HepG2 (cell line): ENCODE measurements at regions not wholly inside any gene's neighbourhood (a gene's known extent, or its start where the extent isn't known, plus 50 kb on each side); places are given as distances from the start of the nearest gene placed in this dataset.
"Not testable (repeated sequence)": the region's sequence is repeated elsewhere in the genome, so short reads cannot be mapped to it uniquely, and the experiment has no call there.

Experiments used
- BORCS8-MEF2B ChIP-seq: sonication (generic); formaldehyde crosslinking; IDR thresholded peaks from 2 replicates; pipeline ENCODE4 v1.8.0; 2022; ENCODE audit warnings: mild to moderate bottlenecking, missing genetic modification reagents
- DRAP1 ChIP-seq: IDR thresholded peaks from 2 replicates; pipeline ENCODE4 v1.6.1; 2016; ENCODE audit warnings: missing genetic modification reagents, missing compliant biosample characterization
- E2F1 ChIP-seq: sonication (generic); formaldehyde crosslinking; IDR thresholded peaks from 2 replicates; pipeline ENCODE4 v1.5.0; 2020; ENCODE audit warnings: missing genetic modification reagents
- FOXC1 ChIP-seq: sonication (generic); formaldehyde crosslinking; IDR thresholded peaks from 2 replicates; pipeline ENCODE4 v1.8.0; 2022; ENCODE audit warnings: mild to moderate bottlenecking, missing genetic modification reagents, borderline replicate concordance
- LCORL ChIP-seq, 2 experiments: fragments of 450-650 bp in 1 of 2; sonication (generic) in 1 of 2; formaldehyde crosslinking in 1 of 2; IDR thresholded peaks; 2 replicates each; pipeline versions ENCODE4 v1.5.0 to v1.6.1; 2017 to 2020; ENCODE audit warnings: antibody characterized with exemption in 1 of 2, missing genetic modification reagents in 1 of 2
- MXD3 ChIP-seq: IDR thresholded peaks from 2 replicates; pipeline ENCODE4 v1.6.1; 2016; ENCODE audit warnings: mild to moderate bottlenecking, missing biosample characterization, missing genetic modification reagents
- PRDM10 ChIP-seq: sonication (generic); formaldehyde crosslinking; IDR thresholded peaks from 2 replicates; pipeline ENCODE4 v1.4.0; 2020; ENCODE audit warnings: low read depth, missing genetic modification reagents
- SKI ChIP-seq: fragments of 450-650 bp; IDR thresholded peaks from one replicate; pipeline ENCODE4 v1.6.1; 2018; ENCODE audit warnings: mild to moderate bottlenecking; ENCODE audit not compliant: partially characterized antibody
- SOX13 ChIP-seq, 3 experiments: fragments of 450-650 bp in 1 of 3; sonication (generic) in 1 of 3; formaldehyde crosslinking in 1 of 3; IDR thresholded peaks in 2 of 3; conservative IDR thresholded peaks in 1 of 3; 2 replicates each; pipeline versions ENCODE4 v1.5.0 to v1.6.1; 2016 to 2020; ENCODE audit warnings: antibody characterized with exemption in 1 of 3, mild to moderate bottlenecking in 1 of 3, missing compliant biosample characterization in 1 of 3, missing genetic modification reagents in 1 of 3, moderate library complexity in 1 of 3
- ZNF280B ChIP-seq: sonication (generic); formaldehyde crosslinking; IDR thresholded peaks from 2 replicates; pipeline ENCODE4 v1.5.0; 2020; ENCODE audit warnings: missing genetic modification reagents, mild to moderate bottlenecking, borderline replicate concordance
- ZNF34 ChIP-seq: sonication (generic); formaldehyde crosslinking; IDR thresholded peaks from 2 replicates; pipeline ENCODE4 v1.4.0; 2020; ENCODE audit warnings: mild to moderate bottlenecking, missing genetic modification reagents, borderline replicate concordance
- ZSCAN22 ChIP-seq: sonication (generic); formaldehyde crosslinking; IDR thresholded peaks from 2 replicates; pipeline ENCODE4 v1.4.0; 2020; ENCODE audit warnings: mild to moderate bottlenecking, missing genetic modification reagents
- TF ChIP-seq, protein P1 (sequence below), 2 experiments: sonication (generic) in 1 of 2; formaldehyde crosslinking in 1 of 2; IDR thresholded peaks; 2 replicates each; pipeline versions ENCODE4 v1.4.0 to v1.6.1; 2018 to 2020; ENCODE audit warnings: missing genetic modification reagents in 2 of 2, borderline replicate concordance in 1 of 2, low read depth in 1 of 2, mild to moderate bottlenecking in 1 of 2, missing biosample characterization in 1 of 2
- TF ChIP-seq, protein P2 (sequence below): IDR thresholded peaks from 2 replicates; pipeline ENCODE4 v1.6.1; 2016; ENCODE audit warnings: low read depth, borderline replicate concordance

DNA sequence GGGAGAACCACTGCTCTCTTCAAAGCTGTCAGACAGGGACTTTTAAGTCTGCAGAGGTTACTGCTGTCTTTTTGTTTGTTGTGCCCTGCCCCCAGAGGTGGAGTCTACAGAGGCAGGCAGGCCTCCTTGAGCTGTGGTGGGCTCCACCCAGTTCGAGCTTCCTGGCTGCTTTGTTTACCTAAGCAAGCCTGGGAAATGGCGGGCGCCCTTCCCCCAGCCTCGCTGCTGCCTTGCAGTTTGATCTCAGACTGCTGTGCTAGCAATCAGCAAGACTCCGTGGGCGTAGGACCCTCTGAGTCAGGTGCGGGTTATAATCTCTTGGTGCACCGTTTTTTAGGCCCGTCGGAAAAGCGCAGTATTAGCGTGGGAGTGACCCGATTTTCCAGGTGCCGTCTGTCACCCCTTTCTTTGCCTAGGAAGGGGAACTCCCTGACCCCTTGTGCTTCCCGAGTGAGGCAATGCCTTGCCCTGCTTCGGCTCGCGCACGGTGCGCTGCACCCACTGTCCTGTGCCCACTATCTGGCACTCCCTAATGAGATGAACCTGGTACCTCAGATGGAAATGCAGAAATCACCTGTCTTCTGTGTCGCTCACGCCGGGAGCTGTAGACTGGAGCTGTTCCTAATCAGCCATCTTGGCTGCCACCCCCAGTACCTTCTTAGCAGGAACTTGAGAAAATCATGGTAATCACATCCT lies 56.1 kb upstream of the TNFAIP8 start (continued):
- TF ChIP-seq DRAP1 = peak; percentile 77
- TF ChIP-seq E2F1 (CRISPR knock-in tag) = peak; percentile 71; the same call in 1 of the 2 replicates
- TF ChIP-seq, protein P1, sequence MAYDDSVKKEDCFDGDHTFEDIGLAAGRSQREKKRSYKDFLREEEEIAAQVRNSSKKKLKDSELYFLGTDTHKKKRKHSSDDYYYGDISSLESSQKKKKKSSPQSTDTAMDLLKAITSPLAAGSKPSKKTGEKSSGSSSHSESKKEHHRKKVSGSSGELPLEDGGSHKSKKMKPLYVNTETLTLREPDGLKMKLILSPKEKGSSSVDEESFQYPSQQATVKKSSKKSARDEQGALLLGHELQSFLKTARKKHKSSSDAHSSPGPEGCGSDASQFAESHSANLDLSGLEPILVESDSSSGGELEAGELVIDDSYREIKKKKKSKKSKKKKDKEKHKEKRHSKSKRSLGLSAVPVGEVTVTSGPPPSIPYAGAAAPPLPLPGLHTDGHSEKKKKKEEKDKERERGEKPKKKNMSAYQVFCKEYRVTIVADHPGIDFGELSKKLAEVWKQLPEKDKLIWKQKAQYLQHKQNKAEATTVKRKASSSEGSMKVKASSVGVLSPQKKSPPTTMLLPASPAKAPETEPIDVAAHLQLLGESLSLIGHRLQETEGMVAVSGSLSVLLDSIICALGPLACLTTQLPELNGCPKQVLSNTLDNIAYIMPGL (CRISPR knock-in tag; IDR thresholded peaks at IDR 0.05; ENCODE audit: borderline replicate concordance in 1 of 2, low read depth in 1 of 2) = peak; percentile 29 to 70; a peak in 3 of 4 replicates
- TF ChIP-seq ZNF34 (CRISPR knock-in tag) = 0 out of 2 replicates have a peak, but pooled peaks have one; percentile 52
- not testable (repeated sequence) for TF ChIP-seq LCORL, SOX13 (IDR thresholded peaks at IDR 0.05)
- 0 out of 2 replicates have a peak, but pooled peaks have one; percentile 22 for TF ChIP-seq LCORL (CRISPR knock-in tag; IDR thresholded peaks at IDR 0.05)
- 0 out of 2 replicates have a peak, but pooled peaks have one; percentile 36 for TF ChIP-seq PRDM10 (CRISPR knock-in tag)
- peak in 1 of 2 experiments; percentile 38; a peak in 1 of 4 replicates for TF ChIP-seq SOX13 (CRISPR knock-in tag; conservative IDR thresholded peaks at IDR 0.05 in 1 of 2, IDR thresholded peaks at IDR 0.05 in 1 of 2)
- peak; percentile 56 for TF ChIP-seq MXD3 (CRISPR knock-in tag)
- TF ChIP-seq, protein P2, sequence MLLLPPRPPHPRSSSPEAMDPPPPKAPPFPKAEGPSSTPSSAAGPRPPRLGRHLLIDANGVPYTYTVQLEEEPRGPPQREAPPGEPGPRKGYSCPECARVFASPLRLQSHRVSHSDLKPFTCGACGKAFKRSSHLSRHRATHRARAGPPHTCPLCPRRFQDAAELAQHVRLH (CRISPR knock-in tag) = peak; percentile 92
- TF ChIP-seq ZSCAN22 (CRISPR knock-in tag) = 0 out of 2 replicates have a peak, but pooled peaks have one; percentile 21
- peak; percentile 50 for TF ChIP-seq SKI
- TF ChIP-seq BORCS8-MEF2B (CRISPR knock-in tag) = peak; percentile 54; the same call in 1 of the 2 replicates
- TF ChIP-seq FOXC1 (CRISPR knock-in tag) = 0 out of 2 replicates have a peak, but pooled peaks have one; percentile 27
- TF ChIP-seq ZNF280B (CRISPR knock-in tag) = peak; percentile 52; the same call in 1 of the 2 replicates
